ENCODE measurements at regions not wholly inside any gene's neighbourhood (a gene's known extent, or its start where the extent isn't known, plus 50 kb on each side); places are given as distances from the start of the nearest gene placed in this dataset.

- TF ChIP-seq CTCF (IDR thresholded peaks at IDR 0.05) (no peak), POLR2A (IDR thresholded peaks at IDR 0.05) (no peak), EP300 (IDR thresholded peaks at IDR 0.05) (no peak)
Measured at GRCh38 chr10:111885046-111885445, 298.5 kb downstream of the GPAM start.
